B cell (primary cell): ENCODE measurements at regions not wholly inside any gene's neighbourhood (a gene's known extent, or its start where the extent isn't known, plus 50 kb on each side); places are given as distances from the start of the nearest gene placed in this dataset.

Experiments used
- ATAC-seq: fragments of 200-7000 bp; cut with Tn5 transposase; one replicate; pipeline ENCODE4 v1.10.0; 2021; ENCODE audit warnings: low read depth, mild to moderate bottlenecking, moderate number of reproducible peaks, moderate library complexity
- CTCF ChIA-PET: fragments of 350-600 bp; sonication (Branson Sonifier 250); formaldehyde crosslinking; loops from one replicate; lab custom pipeline; 2021; ENCODE audit warnings: antibody characterized with exemption, inconsistent platforms; lab: Charles Lee
- POLR2A ChIA-PET: fragments of 350-600 bp; sonication (Branson Sonifier 250); formaldehyde crosslinking; loops from one replicate; lab custom pipeline; 2021; ENCODE audit warnings: antibody characterized with exemption; lab: Charles Lee
- DNase-seq: peaks from one replicate; pipeline ENCODE4 v3.0.0; 2013
- H2AFZ ChIP-seq: 2 replicates; pipeline ENCODE4 v1.6.1; 2012; ENCODE audit warnings: mild to moderate bottlenecking, low read depth, low read length; ENCODE audit not compliant: insufficient read depth, poor library complexity, severe bottlenecking
- H3K27ac ChIP-seq, 2 donors: 1 replicate in 1 of 2; 2 replicates in 1 of 2; pipeline ENCODE4 v1.5.1; 2012 to 2013; ENCODE audit warnings: low read length in 2 of 2, mild to moderate bottlenecking in 2 of 2, moderate library complexity in 1 of 2
- H3K27me3 ChIP-seq, 4 experiments: fragments of 200-600 bp in 1 of 4; sonication (generic) in 1 of 4; replicated peaks in 1 of 4; 1 replicate in 2 of 4; 2 replicates in 2 of 4; pipeline versions ENCODE4 v1.6.1 to v1.7.0; 2013 to 2016; ENCODE audit warnings: low read length in 3 of 4, mild to moderate bottlenecking in 2 of 4, mixed read lengths in 1 of 4, moderate library complexity in 1 of 4; ENCODE audit not compliant: insufficient read depth in 4 of 4, control insufficient read depth in 3 of 4; ENCODE audit errors: control extremely low read depth in 1 of 4
- H3K36me3 ChIP-seq, 2 experiments: replicated peaks in 1 of 2; 1 replicate in 1 of 2; 2 replicates in 1 of 2; pipeline versions ENCODE4 v1.6.1 to v1.7.1; 2013; ENCODE audit warnings: low read length in 1 of 2; ENCODE audit not compliant: insufficient read depth in 2 of 2, control insufficient read depth in 1 of 2; ENCODE audit errors: control extremely low read depth in 1 of 2, extremely low read depth in 1 of 2
- H3K4me1 ChIP-seq, 2 donors: fragments of 200-600 bp in 1 of 2; sonication (generic) in 1 of 2; 1 replicate in 1 of 2; 2 replicates in 1 of 2; pipeline versions ENCODE4 v1.5.1 to v1.6.1; 2013 to 2017; ENCODE audit warnings: low read length in 2 of 2; ENCODE audit not compliant: control insufficient read depth in 2 of 2, insufficient read depth in 2 of 2
- H3K4me2 ChIP-seq: replicated peaks from 2 replicates; pipeline ENCODE3; 2012; ENCODE audit warnings: mild to moderate bottlenecking, low read depth, low read length; ENCODE audit not compliant: poor library complexity, severe bottlenecking
- H3K4me3 ChIP-seq, 5 experiments: fragments of 200-600 bp in 1 of 5; sonication (generic) in 1 of 5; 1 replicate in 3 of 5; 2 replicates in 2 of 5; pipeline versions ENCODE4 v1.5.1 to v1.7.0; 2011 to 2016; ENCODE audit warnings: low read length in 4 of 5, mild to moderate bottlenecking in 4 of 5, low read depth in 2 of 5, control low read depth in 1 of 5, moderate library complexity in 1 of 5; ENCODE audit not compliant: insufficient read depth in 1 of 5; ENCODE audit errors: control extremely low read depth in 1 of 5, extremely low read depth in 1 of 5
- H3K79me2 ChIP-seq: fragments of 200-600 bp; sonication (generic); one replicate; pipeline ENCODE4 v1.6.0; 2016; ENCODE audit warnings: low read length; ENCODE audit not compliant: control insufficient read depth, insufficient read depth
- H3K9ac ChIP-seq: fragments of 200-600 bp; sonication (generic); 2 replicates; pipeline ENCODE4 v1.6.1; 2017; ENCODE audit warnings: mild to moderate bottlenecking, low read length, moderate library complexity
- H3K9me3 ChIP-seq, 3 donors: one replicate each; pipeline versions ENCODE4 v1.6.1 to v1.7.1; 2013; ENCODE audit warnings: low read length in 2 of 3; ENCODE audit not compliant: control insufficient read depth in 2 of 3, insufficient read depth in 1 of 3; ENCODE audit errors: control extremely low read depth in 1 of 3
- H4K20me1 ChIP-seq: 2 replicates; pipeline ENCODE4 v1.6.0; 2012; ENCODE audit warnings: mild to moderate bottlenecking, low read length; ENCODE audit not compliant: insufficient read depth, control insufficient read depth, poor library complexity, severe bottlenecking
- H3K27ac Mint-ChIP-seq: one replicate; pipeline ENCODE4 v1.8.0; 2021; ENCODE audit warnings: mixed read lengths
- H3K27me3 Mint-ChIP-seq: one replicate; pipeline ENCODE4 v1.8.0; 2021; ENCODE audit warnings: mixed read lengths
- H3K4me1 Mint-ChIP-seq: one replicate; pipeline ENCODE4 v1.8.0; 2021; ENCODE audit warnings: mixed read lengths
- H3K4me3 Mint-ChIP-seq: one replicate; pipeline ENCODE4 v1.8.0; 2021; ENCODE audit warnings: mixed read lengths
- H3K9me3 Mint-ChIP-seq: one replicate; pipeline ENCODE4 v1.8.0; 2022; ENCODE audit warnings: mixed read lengths; ENCODE audit not compliant: insufficient read depth
- CTCF ChIP-seq: fragments of 200-600 bp; IDR thresholded peaks from one replicate; pipeline ENCODE4 v1.8.0; 2022; ENCODE audit warnings: antibody characterized with exemption, mild to moderate bottlenecking
- EZH2 ChIP-seq: IDR thresholded peaks from 2 replicates; pipeline ENCODE4 v1.6.1; 2012; ENCODE audit warnings: borderline replicate concordance, low read depth, mild to moderate bottlenecking, moderate library complexity, low read length; ENCODE audit not compliant: insufficient read depth, poor library complexity, severe bottlenecking
- WGBS: methylation state at CpG from one replicate; pipeline ENCODE4 v1.1.5; 2013; ENCODE audit warnings: missing lambda C conversion rate; ENCODE audit not compliant: insufficient coverage; 5-methylcytosine and 5-hydroxymethylcytosine counted together
- intact Hi-C: fragments of 100-400 bp; cut with micrococcal nuclease; formaldehyde crosslinking; loops from one replicate; pipeline ENCODE4 v1.10.0; 2022

- no peaks in the 10 kb centered on the region for H3K27me3 ChIP-seq
- Mint-ChIP-seq H3K27me3 (no peaks in the 10 kb centered on the region), H3K4me3 (no peak overlapping the region), H3K4me1 (no peaks in the 10 kb centered on the region), H3K27ac (no peak overlapping the region), H3K9me3 (no peaks in the 10 kb centered on the region)
- no peaks in the 10 kb centered on the region for H3K36me3 ChIP-seq
- H3K9ac ChIP-seq: no peak overlapping the region
- ChIA-PET POLR2A (no interaction called here), CTCF (no interaction called here)
- H3K79me2 ChIP-seq: no peaks in the 10 kb centered on the region
- H2AFZ ChIP-seq: no peak overlapping the region
- ATAC-seq (no peak), DNase-seq (no peak)
- no peak overlapping the region for H3K4me2 ChIP-seq
- no peak for TF ChIP-seq CTCF
- no peak for TF ChIP-seq EZH2
- no peaks in the 10 kb centered on the region for H3K9me3 ChIP-seq
- no peaks in the 10 kb centered on the region for H4K20me1 ChIP-seq
- WGBS: 58% methylated on average over 10 of the region's 10 CpGs
- no peaks in the 10 kb centered on the region for H3K4me1 ChIP-seq
- intact Hi-C loops: loop anchor here (5.0 kb wide), 1 partner anchor 1742 kb away; no protein-coding TSS in a partner anchor
- no peak overlapping the region for H3K4me3 ChIP-seq
- no peak overlapping the region for H3K27ac ChIP-seq
Observed at GRCh38 chr6:164924674-164925073, 384.7 kb downstream of the C6orf118 start.

GRCh38 chr6:164917211-164917610 is 392.2 kb downstream of the C6orf118 start:
- no peak overlapping the region for H3K27ac Mint-ChIP-seq
- POLR2A ChIA-PET: no interaction called here
- CTCF ChIA-PET: no interaction called here
- H3K4me2 ChIP-seq: no peak overlapping the region
- H3K4me3 Mint-ChIP-seq: no peak overlapping the region
- H3K9me3 Mint-ChIP-seq: peaks cover 7% of the 10 kb centered on the region
- no peaks in the 10 kb centered on the region for H4K20me1 ChIP-seq
- H3K9ac ChIP-seq: no peak overlapping the region
- intact Hi-C loops: no loop called here
- no peak for DNase-seq
- H3K36me3 ChIP-seq: no peaks in the 10 kb centered on the region
- H3K4me1 Mint-ChIP-seq: no peaks in the 10 kb centered on the region
- H3K27me3 ChIP-seq: no peaks in the 10 kb centered on the region
- H3K27ac ChIP-seq: no peak overlapping the region
- no peak for TF ChIP-seq CTCF
- no peak for TF ChIP-seq EZH2
- no peak for ATAC-seq
- H3K9me3 ChIP-seq: peaks cover 0 to 15% (median 5%) of the 10 kb centered on the region in 3 donors
- no peaks in the 10 kb centered on the region for H3K27me3 Mint-ChIP-seq
- no peaks in the 10 kb centered on the region for H3K4me1 ChIP-seq
- no peak overlapping the region for H2AFZ ChIP-seq
- no peaks in the 10 kb centered on the region for H3K79me2 ChIP-seq
- H3K4me3 ChIP-seq: no peak overlapping the region
- WGBS: no CpG with 5 or more reads among the region's 1 CpG
